ENCODE measurements at regions not wholly inside any gene's neighbourhood (a gene's known extent, or its start where the extent isn't known, plus 50 kb on each side); places are given as distances from the start of the nearest gene placed in this dataset.

DNA sequence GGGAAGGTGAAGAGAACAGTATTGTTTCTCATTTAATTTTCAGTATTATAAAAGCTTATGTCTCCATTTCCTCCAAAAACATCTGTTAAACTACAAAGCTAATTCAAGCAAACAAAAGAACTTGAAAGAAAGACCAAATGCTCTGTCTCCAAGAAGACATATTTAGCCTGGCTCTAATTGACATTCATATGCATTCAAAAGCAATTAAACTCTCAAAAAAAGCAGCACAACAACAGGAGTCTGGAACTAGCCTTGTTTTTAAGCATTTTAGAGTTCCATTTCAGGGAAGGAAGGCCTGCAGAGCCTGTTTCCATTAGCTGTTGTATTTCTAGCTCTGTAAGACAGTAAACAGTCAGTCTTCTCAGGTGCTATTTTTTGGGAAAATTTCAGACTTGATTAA lies 447.9 kb downstream of the TDRD15 start:
- TF ChIP-seq, protein P1, sequence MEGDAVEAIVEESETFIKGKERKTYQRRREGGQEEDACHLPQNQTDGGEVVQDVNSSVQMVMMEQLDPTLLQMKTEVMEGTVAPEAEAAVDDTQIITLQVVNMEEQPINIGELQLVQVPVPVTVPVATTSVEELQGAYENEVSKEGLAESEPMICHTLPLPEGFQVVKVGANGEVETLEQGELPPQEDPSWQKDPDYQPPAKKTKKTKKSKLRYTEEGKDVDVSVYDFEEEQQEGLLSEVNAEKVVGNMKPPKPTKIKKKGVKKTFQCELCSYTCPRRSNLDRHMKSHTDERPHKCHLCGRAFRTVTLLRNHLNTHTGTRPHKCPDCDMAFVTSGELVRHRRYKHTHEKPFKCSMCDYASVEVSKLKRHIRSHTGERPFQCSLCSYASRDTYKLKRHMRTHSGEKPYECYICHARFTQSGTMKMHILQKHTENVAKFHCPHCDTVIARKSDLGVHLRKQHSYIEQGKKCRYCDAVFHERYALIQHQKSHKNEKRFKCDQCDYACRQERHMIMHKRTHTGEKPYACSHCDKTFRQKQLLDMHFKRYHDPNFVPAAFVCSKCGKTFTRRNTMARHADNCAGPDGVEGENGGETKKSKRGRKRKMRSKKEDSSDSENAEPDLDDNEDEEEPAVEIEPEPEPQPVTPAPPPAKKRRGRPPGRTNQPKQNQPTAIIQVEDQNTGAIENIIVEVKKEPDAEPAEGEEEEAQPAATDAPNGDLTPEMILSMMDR (conservative IDR thresholded peaks at IDR 0.05 in 1 of 2, IDR thresholded peaks at IDR 0.05 in 1 of 2; ENCODE audit: low read depth in 1 of 2, low read length in 2 of 2) = no peak
- no peak for TF ChIP-seq EZH2 (IDR thresholded peaks at IDR 0.05; ENCODE audit: low read length, missing control alignments)
